Neuronal stem cell (in vitro differentiated cells): ENCODE measurements at regions not wholly inside any gene's neighbourhood (a gene's known extent, or its start where the extent isn't known, plus 50 kb on each side); places are given as distances from the start of the nearest gene placed in this dataset.

ENCODE experiments used
- DNase-seq: peaks from one replicate; pipeline ENCODE4 v3.0.0-alpha.2; 2013; ENCODE audit warnings: low spot score
- H2AFZ ChIP-seq: one replicate; pipeline ENCODE4 v1.6.1; 2013; ENCODE audit warnings: mild to moderate bottlenecking, low read length, inconsistent platforms
- H2AK5ac ChIP-seq: 2 replicates; pipeline ENCODE4 v1.6.1; 2013; ENCODE audit warnings: low read depth, mild to moderate bottlenecking, inconsistent platforms, low read length, moderate library complexity, mixed read lengths
- H2BK120ac ChIP-seq: 2 replicates; pipeline ENCODE4 v1.6.1; 2013; ENCODE audit warnings: low read depth, mild to moderate bottlenecking, inconsistent platforms, low read length, moderate library complexity, mixed read lengths
- H2BK12ac ChIP-seq: one replicate; pipeline ENCODE4 v1.6.1; 2013; ENCODE audit warnings: low read length, inconsistent platforms
- H2BK15ac ChIP-seq: 2 replicates; pipeline ENCODE4 v1.6.1; 2013; ENCODE audit warnings: mild to moderate bottlenecking, low read length, inconsistent platforms, mixed read lengths
- H2BK5ac ChIP-seq: one replicate; pipeline ENCODE4 v1.6.1; 2013; ENCODE audit warnings: inconsistent platforms, mild to moderate bottlenecking, low read length, moderate library complexity
- H3K14ac ChIP-seq: one replicate; pipeline ENCODE4 v1.6.1; 2013; ENCODE audit warnings: low read length, inconsistent platforms
- H3K18ac ChIP-seq: 2 replicates; pipeline ENCODE4 v1.6.1; 2013; ENCODE audit warnings: low read length, inconsistent platforms
- H3K23ac ChIP-seq: 2 replicates; pipeline ENCODE4 v1.6.1; 2013; ENCODE audit warnings: low read depth, mild to moderate bottlenecking, mixed read lengths, low read length, inconsistent platforms; ENCODE audit not compliant: poor library complexity
- H3K27ac ChIP-seq: replicated peaks from 3 replicates; pipeline ENCODE4 v1.5.1; 2013; ENCODE audit warnings: low read length, inconsistent platforms
- H3K27me3 ChIP-seq, 3 experiments: 2 replicates each; pipeline ENCODE4 v1.6.1; 2013; ENCODE audit warnings: low read length in 3 of 3, mild to moderate bottlenecking in 2 of 3, inconsistent platforms in 1 of 3, low read depth in 1 of 3, mixed read lengths in 1 of 3, moderate library complexity in 1 of 3; ENCODE audit not compliant: control insufficient read depth in 3 of 3, insufficient read depth in 3 of 3
- H3K36me3 ChIP-seq, 2 donors: replicated peaks in 1 of 2; 2 replicates each; pipeline ENCODE4 v1.6.1; 2013; ENCODE audit warnings: low read length in 2 of 2; ENCODE audit not compliant: control insufficient read depth in 2 of 2, insufficient read depth in 2 of 2
- H3K4ac ChIP-seq: 2 replicates; pipeline ENCODE4 v1.6.1; 2013; ENCODE audit warnings: inconsistent platforms, mild to moderate bottlenecking, low read length, moderate library complexity
- H3K4me1 ChIP-seq, 2 donors: 1 replicate in 1 of 2; 2 replicates in 1 of 2; pipeline ENCODE4 v1.6.1; 2013; ENCODE audit warnings: low read length in 2 of 2, low read depth in 1 of 2; ENCODE audit not compliant: control insufficient read depth in 2 of 2, insufficient read depth in 1 of 2
- H3K4me2 ChIP-seq: one replicate; pipeline ENCODE4 v1.6.1; 2013; ENCODE audit warnings: mild to moderate bottlenecking, low read length, inconsistent platforms; ENCODE audit not compliant: insufficient read depth, poor library complexity, severe bottlenecking
- H3K4me3 ChIP-seq, 2 donors: 2 replicates each; pipeline ENCODE4 v1.5.1; 2013; ENCODE audit warnings: low read length in 2 of 2, mild to moderate bottlenecking in 2 of 2, inconsistent platforms in 1 of 2, moderate library complexity in 1 of 2
- H3K79me1 ChIP-seq: one replicate; pipeline ENCODE4 v1.6.1; 2013; ENCODE audit warnings: low read depth, mild to moderate bottlenecking, inconsistent platforms, low read length, moderate library complexity
- H3K9ac ChIP-seq: one replicate; pipeline ENCODE4 v1.6.1; 2013; ENCODE audit warnings: mild to moderate bottlenecking, low read depth, low read length, inconsistent platforms; ENCODE audit not compliant: poor library complexity
- H3K9me3 ChIP-seq, 2 donors: replicated peaks in 1 of 2; 2 replicates each; pipeline versions ENCODE3 to v1.6.1; 2013; ENCODE audit warnings: low read length in 2 of 2, mild to moderate bottlenecking in 2 of 2, inconsistent platforms in 1 of 2, low read depth in 1 of 2, mixed read lengths in 1 of 2, moderate library complexity in 1 of 2; ENCODE audit not compliant: control insufficient read depth in 2 of 2, insufficient read depth in 1 of 2
- H4K8ac ChIP-seq: one replicate; pipeline ENCODE4 v1.6.1; 2013; ENCODE audit warnings: low read depth, mild to moderate bottlenecking, inconsistent platforms, low read length, moderate library complexity
- H4K91ac ChIP-seq: one replicate; pipeline ENCODE4 v1.6.1; 2013; ENCODE audit warnings: low read length, low read depth, mild to moderate bottlenecking, inconsistent platforms; ENCODE audit not compliant: poor library complexity
- WGBS, 2 donors: extraction: QIAGEN DNeasy Blood & Tissue Kit; methylation state at CpG; one replicate each; pipeline ENCODE4 v1.1.7; 2013; ENCODE audit warnings: missing lambda C conversion rate in 2 of 2, mixed read lengths in 1 of 2; ENCODE audit not compliant: insufficient read length in 2 of 2, insufficient replicate concordance in 1 of 2; ENCODE audit errors: extremely low coverage in 2 of 2; 5-methylcytosine and 5-hydroxymethylcytosine counted together

GRCh38 chr12:107225635-107226034 lies 132.3 kb upstream of the CRY1 start:
- Histone ChIP-seq H3K9ac (no peak overlapping the region), H3K36me3 (no peaks in the 10 kb centered on the region), H3K14ac (no peak overlapping the region), H3K9me3 (peaks cover 0 to 2% of the 10 kb centered on the region in 2 donors), H3K4me2 (no peak overlapping the region), H3K79me1 (no peaks in the 10 kb centered on the region), H2BK15ac (no peak overlapping the region), H3K18ac (peak overlapping the region; percentile 18), H3K4me1 (peaks cover 3 to 13% of the 10 kb centered on the region in 2 donors), H3K4me3 (no peak overlapping the region), H2BK120ac (no peak overlapping the region), H2AK5ac (no peak overlapping the region), H2AFZ (peak overlapping the region; percentile 56), H4K8ac (no peak overlapping the region), H3K4ac (no peak overlapping the region), H2BK12ac (no peak overlapping the region), H3K27me3 (peaks cover 0 to 18% (median 0%) of the 10 kb centered on the region in 3 experiments), H4K91ac (no peak overlapping the region), H2BK5ac (no peak overlapping the region), H3K23ac (no peak overlapping the region), H3K27ac (peak overlapping the region; percentile 30)
- DNase-seq: no peak
- WGBS, 2 donors: no CpG with 5 or more reads among the region's 6 CpGs

GRCh38 chr12:107226126-107226525 lies 132.8 kb upstream of the CRY1 start:
- Histone ChIP-seq H3K4me3 (no peak overlapping the region), H3K36me3 (no peaks in the 10 kb centered on the region), H2BK12ac (no peak overlapping the region), H3K23ac (no peak overlapping the region), H2BK5ac (no peak overlapping the region), H2BK120ac (no peak overlapping the region), H3K9me3 (peaks cover 0 to 2% of the 10 kb centered on the region in 2 donors), H3K79me1 (no peaks in the 10 kb centered on the region), H3K27ac (no peak overlapping the region), H4K91ac (no peak overlapping the region), H2BK15ac (no peak overlapping the region), H3K4ac (no peak overlapping the region), H2AFZ (no peak overlapping the region), H3K9ac (no peak overlapping the region), H4K8ac (no peak overlapping the region), H3K4me2 (no peak overlapping the region), H2AK5ac (no peak overlapping the region), H3K4me1 (peaks cover 3 to 13% of the 10 kb centered on the region in 2 donors), H3K27me3 (peaks cover 0 to 13% (median 0%) of the 10 kb centered on the region in 3 experiments), H3K14ac (no peak overlapping the region), H3K18ac (no peak overlapping the region)
- no peak for DNase-seq
- WGBS, 2 donors: no CpG with 5 or more reads among the region's 2 CpGs

DNA sequence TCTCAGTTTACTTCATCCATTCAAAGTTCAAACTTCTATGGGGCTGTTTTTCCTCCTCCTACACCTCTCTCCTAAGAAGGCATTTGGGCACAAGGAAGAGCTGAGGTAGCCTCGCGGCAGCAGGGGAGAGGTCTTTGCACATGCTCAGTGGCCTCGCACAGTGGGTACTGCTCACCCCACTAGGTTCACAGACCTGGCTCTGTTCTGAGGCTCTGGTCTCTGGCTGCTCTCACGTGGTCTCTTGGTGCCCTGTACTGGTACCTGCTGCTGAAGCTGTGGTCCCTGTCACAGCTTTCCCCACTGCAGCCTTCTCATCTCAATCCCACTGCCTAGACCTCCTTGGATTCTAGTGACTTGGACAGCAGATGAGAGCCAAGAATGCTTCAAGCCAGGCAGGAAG lies 134.7 kb upstream of the CRY1 start:
- Histone ChIP-seq H3K9ac (no peak overlapping the region), H3K23ac (no peak overlapping the region), H2AFZ (no peak overlapping the region), H3K4me2 (no peak overlapping the region), H4K91ac (no peak overlapping the region), H2BK120ac (no peak overlapping the region), H3K18ac (peak overlapping the region; percentile 1), H3K36me3 (no peaks in the 10 kb centered on the region), H3K9me3 (peaks cover 0 to under 1% of the 10 kb centered on the region in 2 donors), H2BK5ac (no peak overlapping the region), H3K4me3 (no peak overlapping the region), H3K14ac (no peak overlapping the region), H2AK5ac (no peak overlapping the region), H3K4ac (no peak overlapping the region), H4K8ac (no peak overlapping the region), H3K79me1 (no peaks in the 10 kb centered on the region), H3K4me1 (peaks cover 3 to 13% of the 10 kb centered on the region in 2 donors), H3K27ac (no peak overlapping the region), H3K27me3 (peaks cover 0 to 5% (median 0%) of the 10 kb centered on the region in 3 experiments), H2BK15ac (no peak overlapping the region), H2BK12ac (no peak overlapping the region)
- no CpG with 5 or more reads among the region's 4 CpGs for WGBS, 2 donors
- DNase-seq: no peak

DNA sequence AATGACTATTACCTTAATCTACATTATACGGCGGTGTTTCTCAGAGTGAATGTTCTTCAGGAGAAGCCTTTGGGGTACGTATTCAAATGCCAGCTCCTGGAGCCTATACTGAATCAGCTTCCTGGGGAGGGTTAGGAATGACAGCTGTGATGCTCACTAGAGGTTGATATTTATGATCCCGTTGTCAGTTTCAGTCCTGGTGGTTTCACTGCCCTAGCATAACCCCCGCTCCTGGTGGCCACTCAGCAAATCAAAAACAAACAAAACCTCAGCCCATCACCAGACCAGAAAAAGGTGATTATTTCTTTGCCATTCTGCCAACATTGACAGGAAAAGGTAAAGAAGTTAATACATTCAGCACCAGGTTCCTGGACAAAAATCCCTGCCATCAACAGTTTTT lies 136.5 kb upstream of the CRY1 start:
- Histone ChIP-seq H2BK120ac (no peak overlapping the region), H3K27ac (no peak overlapping the region), H3K4me2 (no peak overlapping the region), H3K4me1 (peaks cover 3 to 11% of the 10 kb centered on the region in 2 donors), H3K9ac (no peak overlapping the region), H2AK5ac (no peak overlapping the region), H3K36me3 (no peaks in the 10 kb centered on the region), H3K14ac (no peak overlapping the region), H2AFZ (no peak overlapping the region), H4K8ac (no peak overlapping the region), H2BK15ac (no peak overlapping the region), H3K18ac (no peak overlapping the region), H2BK5ac (no peak overlapping the region), H3K4ac (no peak overlapping the region), H2BK12ac (no peak overlapping the region), H3K27me3 (peaks cover 0 to 5% (median 0%) of the 10 kb centered on the region in 3 experiments), H3K79me1 (no peaks in the 10 kb centered on the region), H3K23ac (no peak overlapping the region), H3K9me3 (no peaks in the 10 kb centered on the region), H3K4me3 (no peak overlapping the region), H4K91ac (no peak overlapping the region)
- DNase-seq: no peak
- no CpG with 5 or more reads among the region's 5 CpGs for WGBS, 2 donors
